HG03442 (cell line): ENCODE measurements at regions not wholly inside any gene's neighbourhood (a gene's known extent, or its start where the extent isn't known, plus 50 kb on each side); places are given as distances from the start of the nearest gene placed in this dataset.

Source experiments
- ATAC-seq: cut with Tn5 transposase; IDR thresholded peaks from one replicate; pipeline ENCODE4 v1.9.1; 2021; ENCODE audit warnings: mild to moderate bottlenecking, moderate library complexity; ENCODE audit not compliant: unreplicated experiment

DNA sequence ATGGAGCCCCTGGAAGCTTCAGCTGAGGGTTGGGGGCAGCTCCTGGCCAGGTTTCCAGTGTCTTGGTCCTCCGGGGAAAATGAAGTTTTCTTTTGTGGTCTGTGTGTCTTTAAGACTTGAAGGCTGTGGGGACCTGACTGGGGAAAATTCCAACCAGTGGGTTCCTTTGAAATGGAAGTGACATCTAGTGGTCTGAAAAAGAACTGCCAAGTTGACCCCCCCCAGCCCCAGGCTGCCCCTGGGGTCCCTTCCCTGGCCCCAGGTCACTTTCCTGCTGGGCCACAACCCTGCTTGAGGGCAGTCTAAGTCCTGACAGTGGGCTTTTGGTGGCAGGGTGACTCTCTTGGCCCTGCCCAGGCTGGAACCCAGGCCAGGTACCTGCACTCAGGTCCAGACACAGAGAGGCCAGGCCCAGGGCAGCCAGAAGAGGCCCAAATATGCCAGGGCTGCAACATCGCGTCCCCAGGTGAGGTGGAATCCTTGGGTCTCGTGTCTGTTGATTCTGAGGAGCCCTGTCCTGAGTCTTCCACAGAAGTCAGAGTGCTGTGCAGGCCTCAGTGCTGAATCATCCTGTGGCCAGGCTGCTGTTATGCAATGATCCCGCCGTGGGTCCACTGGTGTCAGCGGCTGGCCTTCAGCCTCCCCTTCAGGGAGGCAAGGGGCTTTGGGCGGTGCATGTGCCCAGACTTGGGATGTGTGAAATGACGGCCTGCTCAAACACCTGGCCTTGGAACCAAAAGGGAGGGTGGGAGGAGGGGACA, 68.4 kb downstream of the VEGFA start:
- no peak for ATAC-seq

DNA sequence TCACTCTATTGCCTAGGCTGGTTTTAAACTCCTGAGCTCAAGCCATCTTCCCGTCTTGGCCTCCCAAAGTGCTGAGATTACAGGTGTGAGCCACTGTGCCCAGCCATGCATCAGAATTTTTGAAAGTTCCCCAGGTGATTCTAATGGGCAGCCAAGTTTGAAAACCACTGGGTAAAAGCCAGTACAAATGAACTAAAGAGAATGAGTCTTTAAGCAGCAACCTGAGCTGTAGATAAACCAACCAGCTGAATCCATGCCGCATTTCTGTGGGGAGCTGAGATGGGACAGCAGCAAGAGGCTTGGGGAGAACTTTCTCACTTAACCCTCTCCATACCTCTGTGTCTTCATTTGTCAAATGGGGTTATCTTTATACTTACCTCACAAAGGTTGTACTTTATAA, 67.5 kb downstream of the VEGFA start:
- no peak for ATAC-seq

DNA sequence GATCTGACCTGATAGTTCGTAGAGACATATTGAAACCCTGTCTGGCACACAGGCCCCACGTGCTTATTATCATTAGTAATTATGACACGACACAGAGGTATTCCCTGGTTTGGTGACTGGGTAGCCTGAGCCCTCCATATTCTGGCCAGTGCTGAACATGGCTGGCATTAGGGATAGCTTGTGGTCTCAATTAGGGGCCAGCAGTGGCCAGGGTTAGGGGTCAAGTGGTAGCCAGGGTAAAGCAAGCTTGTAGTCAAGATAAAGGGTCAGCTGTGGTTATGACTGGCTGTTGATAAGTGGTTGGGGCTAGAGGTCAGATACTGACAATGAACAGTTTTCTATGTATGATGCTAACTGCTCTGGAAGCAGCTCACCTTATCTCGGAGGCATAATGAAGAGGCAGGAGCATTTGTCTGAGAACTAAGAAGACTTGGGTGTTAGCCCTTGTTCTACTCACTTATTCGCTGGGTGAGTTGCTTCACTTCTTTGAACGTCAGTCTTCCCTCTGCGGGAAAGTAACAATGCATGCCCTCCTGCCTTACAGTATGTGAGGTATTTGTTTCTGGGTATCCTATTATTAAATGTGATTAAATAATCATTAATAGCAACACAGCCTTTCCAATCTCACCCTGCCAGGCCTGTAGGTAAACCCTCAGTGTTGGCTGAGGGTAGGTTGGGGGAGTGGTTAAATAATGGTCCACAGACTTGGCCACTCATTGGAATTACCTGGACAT, 66.7 kb downstream of the VEGFA start:
- no peak for ATAC-seq
